ENCODE measurements at regions not wholly inside any gene's neighbourhood (a gene's known extent, or its start where the extent isn't known, plus 50 kb on each side); places are given as distances from the start of the nearest gene placed in this dataset.

DNA sequence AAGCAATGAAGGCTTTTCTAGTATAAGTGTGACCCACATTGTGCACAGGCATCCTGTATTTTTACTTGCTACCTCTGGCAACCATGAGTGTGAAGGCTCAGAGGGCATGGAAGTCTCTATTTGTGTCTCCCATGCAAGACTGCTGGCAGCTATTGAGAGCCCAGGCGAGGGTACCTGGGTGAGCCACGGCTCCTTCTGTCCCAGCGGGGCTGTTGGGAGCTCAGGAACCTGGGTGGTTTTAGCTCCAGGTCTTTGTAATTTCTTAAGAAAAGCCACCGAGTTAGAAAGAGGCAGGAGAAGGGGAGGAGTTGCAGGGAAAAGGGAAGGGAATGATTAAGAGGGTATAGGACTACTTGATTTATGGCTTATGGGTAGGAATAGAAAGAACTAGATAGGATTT lies 190.4 kb upstream of the SOX1 start (continued):
- TF ChIP-seq, protein P1, sequence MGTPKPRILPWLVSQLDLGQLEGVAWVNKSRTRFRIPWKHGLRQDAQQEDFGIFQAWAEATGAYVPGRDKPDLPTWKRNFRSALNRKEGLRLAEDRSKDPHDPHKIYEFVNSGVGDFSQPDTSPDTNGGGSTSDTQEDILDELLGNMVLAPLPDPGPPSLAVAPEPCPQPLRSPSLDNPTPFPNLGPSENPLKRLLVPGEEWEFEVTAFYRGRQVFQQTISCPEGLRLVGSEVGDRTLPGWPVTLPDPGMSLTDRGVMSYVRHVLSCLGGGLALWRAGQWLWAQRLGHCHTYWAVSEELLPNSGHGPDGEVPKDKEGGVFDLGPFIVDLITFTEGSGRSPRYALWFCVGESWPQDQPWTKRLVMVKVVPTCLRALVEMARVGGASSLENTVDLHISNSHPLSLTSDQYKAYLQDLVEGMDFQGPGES (IDR thresholded peaks at IDR 0.05; ENCODE audit: low read depth, low read length): no peak
- TF ChIP-seq, protein P2, sequence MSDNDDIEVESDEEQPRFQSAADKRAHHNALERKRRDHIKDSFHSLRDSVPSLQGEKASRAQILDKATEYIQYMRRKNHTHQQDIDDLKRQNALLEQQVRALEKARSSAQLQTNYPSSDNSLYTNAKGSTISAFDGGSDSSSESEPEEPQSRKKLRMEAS (IDR thresholded peaks at IDR 0.05; ENCODE audit: low read depth): no peak

DNA sequence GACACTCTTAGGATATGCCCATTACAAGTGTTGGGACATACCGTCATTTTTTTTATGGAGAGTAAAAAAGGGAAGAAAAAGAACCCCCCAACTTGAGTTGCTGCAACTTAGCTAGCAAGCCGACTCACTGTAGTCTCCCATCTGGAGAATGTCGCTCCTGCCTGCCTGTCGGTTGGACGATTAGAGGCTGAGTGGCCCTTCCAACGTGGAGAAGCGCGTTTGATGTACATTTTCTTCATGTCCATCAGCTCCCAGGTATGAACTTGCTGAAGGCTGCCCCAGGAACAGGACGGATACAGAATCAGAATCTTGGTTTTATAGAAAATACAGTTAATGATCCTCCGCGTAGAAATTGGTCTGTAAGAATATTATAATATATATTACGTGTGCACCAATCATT lies 189.0 kb upstream of the SOX1 start:
- CTCF ChIA-PET: no interaction called here
- Histone ChIP-seq H2AFZ (ENCODE audit: low read depth) (no peak overlapping the region), H3K9ac (no peak overlapping the region), H3K4me1 (ENCODE audit: control insufficient read depth in 1 of 2, insufficient read depth in 2 of 2, low read depth in 1 of 2, low read length in 1 of 2) (no peaks in the 10 kb centered on the region), H4K20me1 (ENCODE audit: insufficient read depth) (no peaks in the 10 kb centered on the region), H3K27ac (ENCODE audit: low read depth in 2 of 2, low read length in 1 of 2) (no peak overlapping the region), H3K9me2 (no peaks in the 10 kb centered on the region), H3K79me2 (ENCODE audit: insufficient read depth) (no peaks in the 10 kb centered on the region), H3K36me3 (replicated peaks in 1 of 2; ENCODE audit: control insufficient read depth in 1 of 2, insufficient read depth in 2 of 2, low read length in 1 of 2) (no peaks in the 10 kb centered on the region), H3F3A (replicated peaks; ENCODE audit: insufficient read depth) (no peaks in the 10 kb centered on the region), H3K4me3 (ENCODE audit: low read depth in 2 of 2, low read length in 1 of 2) (no peak overlapping the region), H3K4me2 (no peak overlapping the region), H3K27me3 (ENCODE audit: insufficient read depth) (no peaks in the 10 kb centered on the region), H3K9me3 (no peaks in the 10 kb centered on the region)
- no peak for TF ChIP-seq JUND (IDR thresholded peaks at IDR 0.05)
- no peak for TF ChIP-seq FOXJ3 (CRISPR knock-in tag; IDR thresholded peaks at IDR 0.05)
- TF ChIP-seq CHD2 (IDR thresholded peaks at IDR 0.05; ENCODE audit: low read length, partially characterized antibody): no peak
- no peak for TF ChIP-seq RXRA (IDR thresholded peaks at IDR 0.05; ENCODE audit: borderline replicate concordance, low read depth)
- TF ChIP-seq, protein P3, sequence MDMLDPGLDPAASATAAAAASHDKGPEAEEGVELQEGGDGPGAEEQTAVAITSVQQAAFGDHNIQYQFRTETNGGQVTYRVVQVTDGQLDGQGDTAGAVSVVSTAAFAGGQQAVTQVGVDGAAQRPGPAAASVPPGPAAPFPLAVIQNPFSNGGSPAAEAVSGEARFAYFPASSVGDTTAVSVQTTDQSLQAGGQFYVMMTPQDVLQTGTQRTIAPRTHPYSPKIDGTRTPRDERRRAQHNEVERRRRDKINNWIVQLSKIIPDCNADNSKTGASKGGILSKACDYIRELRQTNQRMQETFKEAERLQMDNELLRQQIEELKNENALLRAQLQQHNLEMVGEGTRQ (IDR thresholded peaks at IDR 0.05; ENCODE audit: borderline replicate concordance, low read depth, low read length): no peak
- no peak for TF ChIP-seq TAF1 (IDR thresholded peaks at IDR 0.05; ENCODE audit: borderline replicate concordance, low read depth, low read length)
- TF ChIP-seq FOXM1 (IDR thresholded peaks at IDR 0.05; ENCODE audit: low read depth): no peak
- TF ChIP-seq, protein P1 (IDR thresholded peaks at IDR 0.05; ENCODE audit: low read depth, low read length): no peak
- no peak for TF ChIP-seq RCOR1 (IDR thresholded peaks at IDR 0.05; ENCODE audit: low read length)
- TF ChIP-seq TCF12 (IDR thresholded peaks at IDR 0.05): no peak
- TF ChIP-seq NFIC (IDR thresholded peaks at IDR 0.05; ENCODE audit: borderline replicate concordance): no peak
- TF ChIP-seq GATA2 (CRISPR knock-in tag; IDR thresholded peaks at IDR 0.05): no peak
- TF ChIP-seq EZH2phosphoT487 (IDR thresholded peaks at IDR 0.05; ENCODE audit: borderline replicate concordance, low read depth): no peak
- no peak for DNase-seq
- 33% methylated on average over 12 of the region's 12 CpGs for WGBS (ENCODE audit: low lambda C conversion rate)
- POLR2A ChIA-PET: no interaction called here

Measured in SK-N-SH (cell line).